ENCODE measurements at regions not wholly inside any gene's neighbourhood (a gene's known extent, or its start where the extent isn't known, plus 50 kb on each side); places are given as distances from the start of the nearest gene placed in this dataset.

DNA sequence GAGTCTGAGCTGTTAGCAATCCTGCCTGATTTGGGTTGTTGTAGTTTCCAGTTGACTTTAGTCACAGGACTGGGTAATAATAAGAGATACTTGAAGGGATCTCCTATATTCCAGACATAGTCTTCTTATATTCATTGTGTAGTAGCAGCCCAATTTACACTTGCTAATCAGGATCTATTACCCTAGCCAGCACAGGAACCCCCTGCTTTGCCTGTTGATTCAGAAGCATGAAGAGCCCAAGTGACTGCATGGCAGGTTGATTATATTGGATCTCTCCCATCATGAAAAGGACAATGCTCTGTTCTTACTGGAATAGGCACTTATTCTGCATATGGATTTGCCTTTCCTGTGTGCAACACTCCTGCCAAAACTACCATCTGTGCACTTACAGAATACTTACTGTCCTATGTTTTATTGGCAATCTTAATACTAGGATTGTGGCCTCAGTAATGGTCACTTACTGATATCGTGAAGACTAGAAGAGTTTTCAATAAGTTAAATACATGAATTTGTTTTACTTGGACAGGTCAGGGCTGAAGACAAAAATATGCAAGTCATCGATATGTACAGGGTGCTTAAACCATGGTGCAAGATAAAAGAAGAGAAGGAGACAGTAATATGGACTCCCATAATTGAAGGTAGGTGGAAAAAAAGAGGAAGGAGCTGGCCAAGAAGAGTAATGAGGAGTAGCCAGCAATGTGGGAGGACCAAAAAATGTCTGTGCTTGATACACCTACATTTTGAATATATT is 304.1 kb downstream of the MCTP2 start:
- no peak for DNase-seq (ENCODE audit: low spot score)

- no peak for DNase-seq (ENCODE audit: low spot score)
Observed at GRCh38 chr15:94536549-94536948, 305.2 kb downstream of the MCTP2 start.

GRCh38 chr15:94538280-94538679 is 306.9 kb downstream of the MCTP2 start:
- DNase-seq (ENCODE audit: low spot score), result no peak

- DNase-seq (ENCODE audit: low spot score), result no peak
Observed at GRCh38 chr15:94542391-94542790, 311.0 kb downstream of the MCTP2 start.

- no peak for DNase-seq (ENCODE audit: low spot score)
Observed at GRCh38 chr15:94546808-94547207, 315.4 kb downstream of the MCTP2 start.

- no peak for DNase-seq (ENCODE audit: low spot score)
Observed at GRCh38 chr15:94547711-94548110, 316.4 kb downstream of the MCTP2 start.

DNA sequence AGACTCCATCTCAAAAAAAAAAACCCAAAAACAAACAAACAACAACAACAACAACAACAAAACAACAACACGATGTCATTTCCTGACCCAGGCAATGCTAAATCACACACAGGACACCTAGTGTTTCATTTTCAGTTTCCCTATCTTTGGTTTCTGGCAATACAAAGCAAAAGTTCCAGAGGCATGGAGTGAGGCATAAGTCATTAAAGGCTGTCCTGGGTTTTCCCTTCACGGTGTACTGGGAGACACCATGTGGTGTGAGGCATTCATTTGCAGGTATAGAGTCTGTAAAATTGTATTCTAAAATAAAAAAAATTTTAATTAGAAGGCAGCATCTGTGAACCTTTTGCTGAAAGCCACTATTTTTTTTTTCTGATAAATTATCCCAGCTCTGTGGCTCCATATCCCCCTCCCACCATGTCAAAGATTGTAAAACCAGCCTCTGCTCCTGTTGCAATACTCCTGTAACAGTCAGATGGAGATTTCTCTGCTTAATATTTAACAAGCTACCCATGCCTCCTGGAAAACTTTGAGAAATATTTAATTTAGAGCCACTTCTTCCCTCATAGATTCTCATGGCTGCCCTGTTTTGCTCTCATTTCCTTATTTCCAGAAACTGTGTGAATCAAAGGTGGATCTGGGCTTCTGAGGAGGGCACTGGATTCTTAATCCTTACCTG is 324.6 kb downstream of the MCTP2 start:
- DNase-seq (ENCODE audit: low spot score), result no peak

DNA sequence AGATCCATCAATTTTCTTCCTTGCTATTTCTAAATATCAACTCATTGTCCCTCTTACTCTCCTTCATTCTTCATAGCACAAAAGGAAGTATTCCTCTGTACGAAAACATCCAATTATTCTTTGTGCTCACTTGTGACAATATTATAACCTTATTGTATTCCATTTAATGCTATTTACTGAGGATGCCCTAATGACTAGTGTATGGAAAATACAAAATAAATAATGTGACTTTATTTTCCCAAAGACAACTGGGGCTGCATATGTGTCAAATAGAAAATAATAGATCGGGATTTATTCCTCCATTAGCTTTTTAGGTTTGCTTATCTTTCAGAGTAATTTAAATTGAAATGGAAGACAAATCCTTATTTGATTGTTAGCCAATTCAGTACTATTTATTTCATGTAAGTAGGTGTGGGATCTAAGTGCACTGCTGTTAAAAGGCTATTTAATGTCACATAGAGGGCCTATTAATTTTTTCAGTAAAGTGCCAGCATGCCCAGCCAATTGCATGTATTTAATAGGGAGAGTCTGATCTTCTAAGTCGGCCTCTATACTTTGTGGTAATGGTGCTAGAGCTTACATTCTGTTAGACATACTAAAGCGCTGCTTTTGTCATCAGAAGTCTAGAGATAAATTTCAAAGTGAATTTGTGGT is 329.8 kb downstream of the MCTP2 start:
- DNase-seq (ENCODE audit: low spot score), result no peak

GRCh38 chr15:94563456-94563855 is 332.1 kb downstream of the MCTP2 start:
- DNase-seq (ENCODE audit: low spot score), result no peak

- DNase-seq (ENCODE audit: low spot score), result peak; percentile 46
Observed at GRCh38 chr15:94576889-94577533, 345.6 kb downstream of the MCTP2 start.

DNA sequence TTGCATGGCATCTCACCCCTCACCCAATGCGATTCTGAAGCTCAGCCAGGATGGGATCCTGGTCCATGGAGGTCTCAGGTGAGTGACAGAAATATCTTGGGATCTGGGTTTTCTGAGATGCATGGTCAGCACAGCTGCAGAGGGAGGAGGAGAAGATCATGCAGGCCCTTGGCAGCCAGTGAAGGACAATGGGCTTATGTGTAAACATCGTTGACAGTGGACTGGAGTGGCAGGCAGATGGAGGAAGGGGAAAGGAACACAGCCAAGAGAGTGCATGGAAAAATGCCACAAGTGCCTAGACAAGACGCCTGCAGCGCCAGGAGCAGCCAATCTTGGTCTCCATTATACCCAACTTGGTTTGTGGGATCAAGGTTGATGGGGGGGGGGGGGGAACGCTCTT is 347.9 kb downstream of the MCTP2 start:
- peak; percentile 72 for DNase-seq (ENCODE audit: low spot score)

- no peak for DNase-seq (ENCODE audit: low spot score)
Observed at GRCh38 chr15:94580211-94580885, 349.0 kb downstream of the MCTP2 start.

DNA sequence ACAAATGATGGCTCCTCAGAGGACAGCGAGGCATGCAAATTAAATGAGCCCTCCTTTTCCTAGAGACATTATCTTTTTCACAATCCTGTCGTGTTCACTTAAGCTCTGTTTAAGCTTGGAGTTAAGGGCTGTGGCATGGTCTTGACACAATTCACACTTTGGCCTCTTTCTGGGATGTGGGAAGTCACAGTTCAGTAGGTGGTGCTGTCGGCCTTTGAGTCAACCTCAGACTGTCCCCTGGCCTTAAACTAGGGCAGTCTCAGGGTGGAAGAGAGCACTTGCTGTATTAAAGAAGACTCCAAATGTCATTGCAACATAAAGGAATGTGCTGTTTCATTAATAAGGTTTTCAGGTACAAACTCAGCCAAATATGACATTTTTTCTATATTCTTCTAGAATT is 351.0 kb downstream of the MCTP2 start:
- DNase-seq (ENCODE audit: low spot score), result peak; percentile 51

DNA sequence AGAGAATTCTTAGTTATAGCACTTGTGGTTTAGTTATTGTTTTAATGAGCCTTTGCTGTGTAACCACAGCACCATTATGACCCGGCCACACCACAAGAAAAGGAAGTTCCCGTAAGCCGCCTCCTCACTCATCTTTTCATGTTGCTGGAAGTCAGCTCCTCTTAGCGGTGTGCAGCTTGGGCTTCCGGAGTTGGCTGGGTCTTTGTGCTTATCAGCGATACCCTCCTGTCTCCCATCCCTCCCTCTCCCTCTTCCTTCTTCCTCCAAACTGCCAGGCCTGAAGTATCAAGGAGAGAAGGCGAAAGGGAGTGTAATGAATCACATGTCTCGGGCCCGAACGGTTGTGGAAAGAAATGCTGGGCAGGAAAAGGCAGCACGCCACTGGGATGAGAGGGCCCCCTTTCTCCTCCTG is 353.5 kb downstream of the MCTP2 start:
- no peak for DNase-seq (ENCODE audit: low spot score)

DNA sequence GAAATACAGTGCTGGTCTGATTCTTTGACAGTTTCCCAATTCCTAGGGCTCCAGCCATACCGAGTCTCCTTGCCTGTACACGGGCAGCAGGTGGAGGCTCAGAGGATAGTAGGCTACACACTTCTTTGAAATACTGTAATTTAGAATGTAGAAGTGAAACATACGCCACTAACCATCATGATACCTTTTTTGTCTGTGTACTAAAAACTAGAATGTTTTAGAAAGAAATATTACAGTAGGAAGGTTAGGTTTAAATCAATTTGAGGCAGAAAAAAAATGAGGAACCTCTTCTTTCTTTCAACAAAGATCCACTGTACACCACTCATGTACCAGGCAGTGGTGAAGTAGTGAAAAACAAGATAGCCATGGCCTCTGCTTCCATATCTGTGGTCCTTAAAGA is 354.7 kb downstream of the MCTP2 start:
- no peak for DNase-seq (ENCODE audit: low spot score)

GRCh38 chr15:94587113-94587512 is 355.8 kb downstream of the MCTP2 start:
- DNase-seq (ENCODE audit: low spot score), result no peak

DNA sequence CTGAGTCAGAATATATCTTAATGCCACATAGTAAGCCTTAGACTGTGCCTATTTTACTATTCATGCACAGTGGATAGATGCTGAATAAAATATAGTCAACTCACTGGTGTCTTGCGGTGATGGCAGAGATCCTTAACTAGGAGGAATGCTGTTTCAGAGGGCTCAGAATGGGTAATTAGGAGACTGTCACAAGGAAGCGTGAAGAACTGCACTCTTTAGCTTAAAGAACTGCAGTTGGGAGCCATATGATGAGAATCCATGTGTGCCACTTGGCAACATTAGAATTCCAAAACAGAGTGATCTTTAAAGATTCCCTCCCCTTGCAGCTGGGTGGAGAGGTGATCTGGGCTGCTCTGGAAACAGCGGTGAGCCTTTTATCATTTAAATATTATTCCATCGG is 357.6 kb downstream of the MCTP2 start:
- DNase-seq (ENCODE audit: low spot score), result no peak

DNA sequence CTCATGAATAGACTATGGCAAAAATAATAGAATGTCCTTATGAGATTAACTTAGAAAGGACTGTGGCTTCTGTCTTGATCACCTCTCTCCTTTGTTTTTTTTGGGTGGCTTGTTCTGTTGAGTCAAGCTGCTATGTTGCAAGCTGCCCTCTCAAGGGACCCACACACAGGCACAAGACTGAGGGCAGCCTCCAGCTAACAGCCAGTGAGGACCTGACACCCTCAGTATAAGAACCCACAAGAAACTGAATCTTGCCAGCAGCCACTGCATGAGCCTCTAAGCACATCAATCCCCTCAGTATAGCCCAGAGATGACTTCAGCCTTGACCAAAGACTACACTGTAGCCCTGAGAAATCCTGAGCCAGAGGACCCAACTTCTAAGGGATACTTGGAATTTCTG is 361.1 kb downstream of the MCTP2 start:
- DNase-seq (ENCODE audit: low spot score), result no peak

- no peak for DNase-seq (ENCODE audit: low spot score)
Observed at GRCh38 chr15:94596707-94597106, 365.3 kb downstream of the MCTP2 start.

- DNase-seq (ENCODE audit: low spot score), result no peak
Observed at GRCh38 chr15:94600505-94600904, 369.1 kb downstream of the MCTP2 start.

DNA sequence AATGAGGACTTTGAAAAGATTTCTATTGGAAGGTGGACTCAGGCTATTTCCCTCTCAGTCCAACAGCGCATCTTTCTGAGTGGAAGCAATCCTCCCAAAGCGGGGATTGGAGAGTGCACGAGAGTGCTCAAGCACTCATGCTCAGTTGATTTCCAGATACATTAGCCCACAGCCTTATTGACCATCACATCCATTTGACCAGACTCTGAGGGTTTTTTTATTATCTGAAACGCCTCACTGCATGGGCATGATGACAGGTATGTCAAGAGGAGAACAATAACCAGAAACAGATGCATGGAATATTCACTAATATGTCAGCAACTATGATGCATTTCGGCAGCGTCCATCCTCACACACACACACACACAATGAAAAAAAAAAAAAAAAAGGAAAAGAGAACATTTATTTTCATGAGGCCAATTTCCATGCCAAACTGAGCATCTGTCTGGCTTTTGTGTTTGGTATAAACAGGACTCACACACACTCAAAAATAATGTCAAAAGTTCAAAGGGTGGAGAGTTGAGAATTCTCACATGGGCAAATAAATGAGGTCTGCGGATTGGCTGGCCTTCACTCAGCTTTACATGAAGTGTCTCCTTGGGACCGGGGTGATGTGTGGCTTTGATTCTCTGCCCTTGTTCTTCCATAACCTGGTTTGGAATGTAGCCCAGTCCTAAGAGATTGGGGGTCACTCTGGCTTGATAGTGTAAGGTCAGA is 371.6 kb downstream of the MCTP2 start:
- no peak for DNase-seq (ENCODE audit: low spot score)

- DNase-seq (ENCODE audit: low spot score), result no peak
Observed at GRCh38 chr15:94606286-94606685, 374.9 kb downstream of the MCTP2 start.

Data from pons (tissue), 1 donor.